ENCODE measurements at regions not wholly inside any gene's neighbourhood (a gene's known extent, or its start where the extent isn't known, plus 50 kb on each side); places are given as distances from the start of the nearest gene placed in this dataset.

- ATAC-seq (ENCODE audit: insufficient read depth, low read depth) (no peak), DNase-seq (no peak)
- H4K20me1 ChIP-seq (ENCODE audit: insufficient read depth, low read length): no peaks in the 10 kb centered on the region
- H3K27ac ChIP-seq (ENCODE audit: low read length): no peak overlapping the region
- no peaks in the 10 kb centered on the region for H3K9me3 ChIP-seq (ENCODE audit: insufficient read depth, low read length, severe bottlenecking)
- H3K36me3 ChIP-seq (ENCODE audit: insufficient read depth, low read length): no peaks in the 10 kb centered on the region
- H3K27me3 ChIP-seq (ENCODE audit: insufficient read depth, low read length, poor library complexity): peaks cover 2% of the 10 kb centered on the region
- no peak overlapping the region for H3K4me3 ChIP-seq (ENCODE audit: low read depth in 1 of 2, low read length in 2 of 2)
- no peak overlapping the region for H2AFZ ChIP-seq (ENCODE audit: low read depth, low read length)
- H3K79me2 ChIP-seq (ENCODE audit: insufficient read depth, low read length): no peaks in the 10 kb centered on the region
- H3K9ac ChIP-seq (ENCODE audit: low read depth, low read length): no peak overlapping the region
- no peak overlapping the region for H3K4me2 ChIP-seq (ENCODE audit: insufficient read depth, low read length)
- no peaks in the 10 kb centered on the region for H3K4me1 ChIP-seq (ENCODE audit: insufficient read depth, low read length)
- TF ChIP-seq, protein P1, sequence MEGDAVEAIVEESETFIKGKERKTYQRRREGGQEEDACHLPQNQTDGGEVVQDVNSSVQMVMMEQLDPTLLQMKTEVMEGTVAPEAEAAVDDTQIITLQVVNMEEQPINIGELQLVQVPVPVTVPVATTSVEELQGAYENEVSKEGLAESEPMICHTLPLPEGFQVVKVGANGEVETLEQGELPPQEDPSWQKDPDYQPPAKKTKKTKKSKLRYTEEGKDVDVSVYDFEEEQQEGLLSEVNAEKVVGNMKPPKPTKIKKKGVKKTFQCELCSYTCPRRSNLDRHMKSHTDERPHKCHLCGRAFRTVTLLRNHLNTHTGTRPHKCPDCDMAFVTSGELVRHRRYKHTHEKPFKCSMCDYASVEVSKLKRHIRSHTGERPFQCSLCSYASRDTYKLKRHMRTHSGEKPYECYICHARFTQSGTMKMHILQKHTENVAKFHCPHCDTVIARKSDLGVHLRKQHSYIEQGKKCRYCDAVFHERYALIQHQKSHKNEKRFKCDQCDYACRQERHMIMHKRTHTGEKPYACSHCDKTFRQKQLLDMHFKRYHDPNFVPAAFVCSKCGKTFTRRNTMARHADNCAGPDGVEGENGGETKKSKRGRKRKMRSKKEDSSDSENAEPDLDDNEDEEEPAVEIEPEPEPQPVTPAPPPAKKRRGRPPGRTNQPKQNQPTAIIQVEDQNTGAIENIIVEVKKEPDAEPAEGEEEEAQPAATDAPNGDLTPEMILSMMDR (IDR thresholded peaks at IDR 0.05; ENCODE audit: borderline replicate concordance, extremely low read depth, low read length, poor library complexity, severe bottlenecking): no peak
- no peak for TF ChIP-seq EZH2 (IDR thresholded peaks at IDR 0.05; ENCODE audit: borderline replicate concordance, low read depth, low read length, severe bottlenecking)
Observed at GRCh38 chr10:28363376-28363775, 60.5 kb upstream of the MPP7 start.

GRCh38 chr10:28365840-28366239 lies 63.0 kb upstream of the MPP7 start:
- Histone ChIP-seq H2AFZ (ENCODE audit: low read depth, low read length) (no peak overlapping the region), H3K4me3 (ENCODE audit: low read depth in 1 of 2, low read length in 2 of 2) (no peak overlapping the region), H3K9me3 (ENCODE audit: insufficient read depth, low read length, severe bottlenecking) (no peaks in the 10 kb centered on the region), H3K79me2 (ENCODE audit: insufficient read depth, low read length) (no peaks in the 10 kb centered on the region), H3K4me2 (ENCODE audit: insufficient read depth, low read length) (no peak overlapping the region), H3K36me3 (ENCODE audit: insufficient read depth, low read length) (no peaks in the 10 kb centered on the region), H3K4me1 (ENCODE audit: insufficient read depth, low read length) (no peaks in the 10 kb centered on the region), H4K20me1 (ENCODE audit: insufficient read depth, low read length) (no peaks in the 10 kb centered on the region), H3K27me3 (ENCODE audit: insufficient read depth, low read length, poor library complexity) (peaks cover 2% of the 10 kb centered on the region), H3K9ac (ENCODE audit: low read depth, low read length) (no peak overlapping the region), H3K27ac (ENCODE audit: low read length) (no peak overlapping the region)
- TF ChIP-seq EZH2 (IDR thresholded peaks at IDR 0.05; ENCODE audit: borderline replicate concordance, low read depth, low read length, severe bottlenecking): no peak
- TF ChIP-seq, protein P1 (IDR thresholded peaks at IDR 0.05; ENCODE audit: borderline replicate concordance, extremely low read depth, low read length, poor library complexity, severe bottlenecking): no peak
- DNase-seq (no peak), ATAC-seq (ENCODE audit: insufficient read depth, low read depth) (no peak)

DNA sequence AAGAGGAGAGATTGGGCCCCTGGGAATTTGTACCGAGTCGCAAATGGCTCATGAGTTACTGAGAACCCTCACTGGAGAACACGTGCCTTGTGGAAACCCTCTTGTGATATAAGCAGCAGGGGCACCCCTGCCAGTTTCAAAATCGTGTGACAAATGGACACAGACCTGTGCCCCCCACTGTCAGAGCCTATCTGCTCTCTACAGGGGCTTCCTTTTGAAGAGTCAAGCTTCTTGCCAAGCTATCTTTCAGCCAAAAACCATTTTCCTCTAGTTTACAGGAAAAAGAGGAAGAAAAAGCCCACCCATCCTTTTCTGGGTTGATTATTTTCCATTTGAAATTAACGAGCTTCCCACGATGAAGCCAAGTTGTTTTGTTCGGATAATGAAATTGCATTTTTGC lies 64.1 kb upstream of the MPP7 start:
- no peak overlapping the region for H3K4me3 ChIP-seq (ENCODE audit: low read depth in 1 of 2, low read length in 2 of 2)
- no peak for TF ChIP-seq EZH2 (IDR thresholded peaks at IDR 0.05; ENCODE audit: borderline replicate concordance, low read depth, low read length, severe bottlenecking)
- TF ChIP-seq, protein P1 (IDR thresholded peaks at IDR 0.05; ENCODE audit: borderline replicate concordance, extremely low read depth, low read length, poor library complexity, severe bottlenecking): no peak
- peaks cover 2% of the 10 kb centered on the region for H3K27me3 ChIP-seq (ENCODE audit: insufficient read depth, low read length, poor library complexity)
- no peaks in the 10 kb centered on the region for H3K4me1 ChIP-seq (ENCODE audit: insufficient read depth, low read length)
- H3K27ac ChIP-seq (ENCODE audit: low read length): no peak overlapping the region
- no peak for ATAC-seq (ENCODE audit: insufficient read depth, low read depth)
- H2AFZ ChIP-seq (ENCODE audit: low read depth, low read length): no peak overlapping the region
- no peaks in the 10 kb centered on the region for H3K79me2 ChIP-seq (ENCODE audit: insufficient read depth, low read length)
- no peak overlapping the region for H3K4me2 ChIP-seq (ENCODE audit: insufficient read depth, low read length)
- no peaks in the 10 kb centered on the region for H3K36me3 ChIP-seq (ENCODE audit: insufficient read depth, low read length)
- no peak overlapping the region for H3K9ac ChIP-seq (ENCODE audit: low read depth, low read length)
- DNase-seq: no peak
- H4K20me1 ChIP-seq (ENCODE audit: insufficient read depth, low read length): no peaks in the 10 kb centered on the region
- no peaks in the 10 kb centered on the region for H3K9me3 ChIP-seq (ENCODE audit: insufficient read depth, low read length, severe bottlenecking)

DNA sequence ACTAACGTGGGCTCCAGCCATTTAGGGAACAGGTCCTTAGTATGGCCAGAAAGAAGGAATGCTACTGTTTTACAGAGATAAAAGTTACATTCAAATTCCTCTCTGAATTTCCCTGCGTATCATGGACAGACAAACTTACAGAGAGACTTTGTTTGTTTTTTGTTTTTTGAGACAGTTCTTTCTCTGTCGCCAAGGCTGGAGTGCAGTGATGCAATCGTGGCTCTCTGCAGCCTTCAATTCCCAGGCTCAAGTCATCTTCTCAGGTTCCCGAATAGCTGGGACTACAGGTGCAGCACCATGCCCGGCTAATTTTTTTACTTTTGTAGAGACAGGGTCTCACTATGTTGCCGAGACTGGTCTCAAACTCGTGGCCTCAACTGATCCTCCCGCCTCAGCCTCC lies 64.5 kb upstream of the MPP7 start:
- ATAC-seq (ENCODE audit: insufficient read depth, low read depth) (no peak), DNase-seq (no peak)
- TF ChIP-seq, protein P1 (IDR thresholded peaks at IDR 0.05; ENCODE audit: borderline replicate concordance, extremely low read depth, low read length, poor library complexity, severe bottlenecking): no peak
- TF ChIP-seq EZH2 (IDR thresholded peaks at IDR 0.05; ENCODE audit: borderline replicate concordance, low read depth, low read length, severe bottlenecking): no peak
- Histone ChIP-seq H3K27me3 (ENCODE audit: insufficient read depth, low read length, poor library complexity) (peaks cover 2% of the 10 kb centered on the region), H3K9me3 (ENCODE audit: insufficient read depth, low read length, severe bottlenecking) (no peaks in the 10 kb centered on the region), H3K4me2 (ENCODE audit: insufficient read depth, low read length) (no peak overlapping the region), H3K79me2 (ENCODE audit: insufficient read depth, low read length) (no peaks in the 10 kb centered on the region), H3K9ac (ENCODE audit: low read depth, low read length) (no peak overlapping the region), H3K4me1 (ENCODE audit: insufficient read depth, low read length) (no peaks in the 10 kb centered on the region), H3K4me3 (ENCODE audit: low read depth in 1 of 2, low read length in 2 of 2) (no peak overlapping the region), H3K27ac (ENCODE audit: low read length) (no peak overlapping the region), H4K20me1 (ENCODE audit: insufficient read depth, low read length) (no peaks in the 10 kb centered on the region), H3K36me3 (ENCODE audit: insufficient read depth, low read length) (no peaks in the 10 kb centered on the region), H2AFZ (ENCODE audit: low read depth, low read length) (no peak overlapping the region)

All from DND-41 (cell line).